Ovary (tissue), 7 donors: ENCODE measurements at regions not wholly inside any gene's neighbourhood (a gene's known extent, or its start where the extent isn't known, plus 50 kb on each side); places are given as distances from the start of the nearest gene placed in this dataset.

ENCODE experiments used
- DNase-seq, 5 donors: peaks; one replicate each; pipeline ENCODE4 v3.0.0-alpha.2; 2019 to 2020
- H3K27ac ChIP-seq, 2 donors: fragments of 200-600 bp; one replicate each; pipeline versions ENCODE4 v1.5.1 to v1.8.0; 2019 to 2022
- H3K27me3 ChIP-seq: fragments of 200-600 bp; one replicate; pipeline ENCODE4 v1.8.0; 2022
- H3K36me3 ChIP-seq: fragments of 200-600 bp; sonication (generic); one replicate; pipeline ENCODE4 v1.5.1; 2019
- H3K4me1 ChIP-seq: one replicate; pipeline ENCODE4 v1.8.1; 2013; ENCODE audit warnings: mild to moderate bottlenecking, moderate library complexity; ENCODE audit not compliant: insufficient read depth
- H3K4me3 ChIP-seq: fragments of 200-600 bp; sonication (generic); one replicate; pipeline ENCODE4 v1.5.1; 2017
- H3K9me3 ChIP-seq, 2 donors: fragments of 200-600 bp in 1 of 2; sonication (generic) in 1 of 2; one replicate each; pipeline versions ENCODE4 v1.5.1 to v1.8.1; 2013 to 2019; ENCODE audit warnings: mild to moderate bottlenecking in 1 of 2, moderate library complexity in 1 of 2
- CTCF ChIP-seq, 3 donors: fragments of 450-650 bp in 2 of 3; fragments of 200-600 bp in 1 of 3; IDR thresholded peaks; one replicate each; pipeline versions ENCODE4 v1.5.1 to v1.8.0; 2016 to 2022; ENCODE audit warnings: antibody characterized with exemption in 3 of 3, mild to moderate bottlenecking in 1 of 3
- EP300 ChIP-seq: sonication (generic); formaldehyde crosslinking; IDR thresholded peaks from one replicate; pipeline ENCODE4 v1.6.1; 2017; ENCODE audit warnings: antibody characterized with exemption
- POLR2A ChIP-seq: fragments of 450-650 bp; IDR thresholded peaks from one replicate; pipeline ENCODE4 v1.6.1; 2017; ENCODE audit warnings: antibody characterized with exemption, mild to moderate bottlenecking, moderate library complexity
- WGBS, 3 donors: extraction: QIAGEN DNeasy Blood & Tissue Kit in 1 of 3; methylation state at CpG; one replicate each; pipeline versions ENCODE4 v1.1.5 to v1.1.7; 2013 to 2017; 5-methylcytosine and 5-hydroxymethylcytosine counted together
- intact Hi-C, 4 donors: fragments of 100-400 bp; cut with DNase I; formaldehyde crosslinking; loops; one replicate each; pipeline versions ENCODE4 v1.11.0 to v1.15.1; 2022 to 2023
- donor health status: DM: no; HTN: no; CAD: no; lungs with moderate emphysema.
- donor health status: DM: no; HTN: no; CAD: no.
- donor health status: Bipolar disorder and iron deficiency.
- donor health status: DM: no; HTN: no; CAD: no.
- donor health status: DM: yes; HTN: yes; CAD: no.

- intact Hi-C loops = no loop called here
- WGBS, 3 donors = 92 to 97% (median 95%) methylated on average over 1 of the region's 1 CpG
- Histone ChIP-seq H3K36me3 (no peaks in the 10 kb centered on the region), H3K9me3 (no peaks in the 10 kb centered on the region), H3K27ac (no peak overlapping the region), H3K27me3 (no peaks in the 10 kb centered on the region), H3K4me3 (no peak overlapping the region), H3K4me1 (no peaks in the 10 kb centered on the region)
- DNase-seq = no peak
- no peak for TF ChIP-seq POLR2A
- no peak for TF ChIP-seq CTCF (IDR thresholded peaks at IDR 0.05)
- no peak for TF ChIP-seq EP300
Observed at GRCh38 chr13:93017493-93018112, 209.0 kb upstream of the GPC6 start.

GRCh38 chr13:93023929-93024328 is 202.7 kb upstream of the GPC6 start:
- WGBS, 3 donors = 35 to 48% (median 36%) methylated on average over 1 of the region's 1 CpG
- H3K27me3 ChIP-seq = no peaks in the 10 kb centered on the region

GRCh38 chr13:93025984-93026383 is 200.6 kb upstream of the GPC6 start:
- Histone ChIP-seq H3K4me1 (no peaks in the 10 kb centered on the region), H3K4me3 (no peak overlapping the region), H3K27ac (no peak overlapping the region), H3K9me3 (no peaks in the 10 kb centered on the region), H3K36me3 (no peaks in the 10 kb centered on the region), H3K27me3 (no peaks in the 10 kb centered on the region)
- intact Hi-C loops = no loop called here
- no peak for DNase-seq
- 71 to 78% (median 78%) methylated on average over 4 of the region's 4 CpGs for WGBS, 3 donors
- no peak for TF ChIP-seq POLR2A

More at GRCh38 chr13:93023929-93024328, 202.7 kb upstream of the GPC6 start:
- TF ChIP-seq POLR2A (no peak), CTCF (IDR thresholded peaks at IDR 0.05) (no peak), EP300 (no peak)
- no peaks in the 10 kb centered on the region for H3K9me3 ChIP-seq
- intact Hi-C loops = no loop called here
- H3K4me3 ChIP-seq = no peak overlapping the region
- no peak for DNase-seq
- H3K36me3 ChIP-seq = no peaks in the 10 kb centered on the region
- H3K4me1 ChIP-seq = no peaks in the 10 kb centered on the region
- H3K27ac ChIP-seq = no peak overlapping the region

GRCh38 chr13:93029536-93029935 is 197.1 kb upstream of the GPC6 start:
- intact Hi-C loops = no loop called here
- Histone ChIP-seq H3K27me3 (no peaks in the 10 kb centered on the region), H3K4me1 (no peaks in the 10 kb centered on the region), H3K36me3 (no peaks in the 10 kb centered on the region), H3K4me3 (no peak overlapping the region), H3K9me3 (no peaks in the 10 kb centered on the region), H3K27ac (no peak overlapping the region)
- no peak for DNase-seq
- no peak for TF ChIP-seq CTCF (IDR thresholded peaks at IDR 0.05)
- TF ChIP-seq EP300 = no peak
- TF ChIP-seq POLR2A = no peak
- WGBS, 3 donors = 83 to 87% (median 84%) methylated on average over 3 of the region's 3 CpGs

GRCh38 chr13:93036380-93036779 is 190.2 kb upstream of the GPC6 start:
- H3K27me3 ChIP-seq = no peaks in the 10 kb centered on the region
- WGBS, 3 donors = 94 to 96% (median 96%) methylated on average over 3 of the region's 3 CpGs
- intact Hi-C loops = no loop called here
- no peak for TF ChIP-seq POLR2A
- TF ChIP-seq CTCF (IDR thresholded peaks at IDR 0.05) = no peak
- TF ChIP-seq EP300 = no peak
- DNase-seq = no peak
- no peak overlapping the region for H3K4me3 ChIP-seq
- no peaks in the 10 kb centered on the region for H3K9me3 ChIP-seq
- no peaks in the 10 kb centered on the region for H3K36me3 ChIP-seq
- H3K27ac ChIP-seq = no peak overlapping the region
- H3K4me1 ChIP-seq = no peaks in the 10 kb centered on the region
